ENCODE measurements at regions not wholly inside any gene's neighbourhood (a gene's known extent, or its start where the extent isn't known, plus 50 kb on each side); places are given as distances from the start of the nearest gene placed in this dataset.

GRCh38 chr4:31089815-31090214, 369.6 kb downstream of the PCDH7 start:
- no peak for TF ChIP-seq CTCF (IDR thresholded peaks at IDR 0.05; ENCODE audit: unreplicated experiment in 3 of 3)
- H3K27ac Mint-ChIP-seq: no peak overlapping the region

GRCh38 chr4:31094474-31094873, 374.3 kb downstream of the PCDH7 start:
- no peak for TF ChIP-seq CTCF (IDR thresholded peaks at IDR 0.05; ENCODE audit: unreplicated experiment in 3 of 3)

More at GRCh38 chr4:31089815-31090214, 369.6 kb downstream of the PCDH7 start:
- Mint-ChIP-seq H3K4me1 (peaks cover 16% of the 10 kb centered on the region), H3K4me3 (no peak overlapping the region), H3K9me3 (no peaks in the 10 kb centered on the region), H3K27me3 (ENCODE audit: low read depth) (no peaks in the 10 kb centered on the region), H3K36me3 (ENCODE audit: low read depth) (no peaks in the 10 kb centered on the region)

GRCh38 chr4:31097999-31098398, 377.8 kb downstream of the PCDH7 start:
- no peak overlapping the region for H3K4me3 Mint-ChIP-seq
- H3K27ac Mint-ChIP-seq: no peak overlapping the region
- TF ChIP-seq CTCF (IDR thresholded peaks at IDR 0.05; ENCODE audit: unreplicated experiment in 3 of 3): no peak
- no peaks in the 10 kb centered on the region for H3K36me3 Mint-ChIP-seq (ENCODE audit: low read depth)
- H3K4me1 Mint-ChIP-seq: peaks cover 5% of the 10 kb centered on the region
- no peaks in the 10 kb centered on the region for H3K27me3 Mint-ChIP-seq (ENCODE audit: low read depth)
- H3K9me3 Mint-ChIP-seq: no peaks in the 10 kb centered on the region

More at GRCh38 chr4:31094474-31094873, 374.3 kb downstream of the PCDH7 start:
- H3K9me3 Mint-ChIP-seq: no peaks in the 10 kb centered on the region
- no peak overlapping the region for H3K27ac Mint-ChIP-seq
- no peaks in the 10 kb centered on the region for H3K4me1 Mint-ChIP-seq
- no peaks in the 10 kb centered on the region for H3K36me3 Mint-ChIP-seq (ENCODE audit: low read depth)
- H3K4me3 Mint-ChIP-seq: no peak overlapping the region
- no peaks in the 10 kb centered on the region for H3K27me3 Mint-ChIP-seq (ENCODE audit: low read depth)

GRCh38 chr4:31100536-31100935, 380.4 kb downstream of the PCDH7 start:
- Mint-ChIP-seq H3K9me3 (no peaks in the 10 kb centered on the region), H3K4me1 (peaks cover 16% of the 10 kb centered on the region), H3K4me3 (no peak overlapping the region), H3K27ac (no peak overlapping the region), H3K36me3 (ENCODE audit: low read depth) (no peaks in the 10 kb centered on the region), H3K27me3 (ENCODE audit: low read depth) (no peaks in the 10 kb centered on the region)
- no peak for TF ChIP-seq CTCF (IDR thresholded peaks at IDR 0.05; ENCODE audit: unreplicated experiment in 3 of 3)

GRCh38 chr4:31104043-31104442, 383.9 kb downstream of the PCDH7 start:
- no peak for TF ChIP-seq CTCF (IDR thresholded peaks at IDR 0.05; ENCODE audit: unreplicated experiment in 3 of 3)
- Mint-ChIP-seq H3K36me3 (ENCODE audit: low read depth) (no peaks in the 10 kb centered on the region), H3K9me3 (no peaks in the 10 kb centered on the region), H3K27me3 (ENCODE audit: low read depth) (no peaks in the 10 kb centered on the region), H3K27ac (peak overlapping the region in 1 of 3 experiments; percentile 26), H3K4me3 (no peak overlapping the region), H3K4me1 (peaks cover 24% of the 10 kb centered on the region)

GRCh38 chr4:31104577-31104976, 384.4 kb downstream of the PCDH7 start:
- H3K27me3 Mint-ChIP-seq (ENCODE audit: low read depth): no peaks in the 10 kb centered on the region
- H3K4me3 Mint-ChIP-seq: no peak overlapping the region
- no peaks in the 10 kb centered on the region for H3K36me3 Mint-ChIP-seq (ENCODE audit: low read depth)
- H3K4me1 Mint-ChIP-seq: peaks cover 24% of the 10 kb centered on the region
- H3K27ac Mint-ChIP-seq: peak overlapping the region in 1 of 3 experiments; percentile 26
- TF ChIP-seq CTCF (IDR thresholded peaks at IDR 0.05; ENCODE audit: unreplicated experiment in 3 of 3): no peak
- H3K9me3 Mint-ChIP-seq: no peaks in the 10 kb centered on the region

Data from nephron (organoid).